NCI-H146 (cell line): ENCODE measurements at regions not wholly inside any gene's neighbourhood (a gene's known extent, or its start where the extent isn't known, plus 50 kb on each side); places are given as distances from the start of the nearest gene placed in this dataset.

Experiments
- DNase-seq: peaks from one replicate; lab custom pipeline; 2025; lab: John Stamatoyannopoulos, UW

DNA sequence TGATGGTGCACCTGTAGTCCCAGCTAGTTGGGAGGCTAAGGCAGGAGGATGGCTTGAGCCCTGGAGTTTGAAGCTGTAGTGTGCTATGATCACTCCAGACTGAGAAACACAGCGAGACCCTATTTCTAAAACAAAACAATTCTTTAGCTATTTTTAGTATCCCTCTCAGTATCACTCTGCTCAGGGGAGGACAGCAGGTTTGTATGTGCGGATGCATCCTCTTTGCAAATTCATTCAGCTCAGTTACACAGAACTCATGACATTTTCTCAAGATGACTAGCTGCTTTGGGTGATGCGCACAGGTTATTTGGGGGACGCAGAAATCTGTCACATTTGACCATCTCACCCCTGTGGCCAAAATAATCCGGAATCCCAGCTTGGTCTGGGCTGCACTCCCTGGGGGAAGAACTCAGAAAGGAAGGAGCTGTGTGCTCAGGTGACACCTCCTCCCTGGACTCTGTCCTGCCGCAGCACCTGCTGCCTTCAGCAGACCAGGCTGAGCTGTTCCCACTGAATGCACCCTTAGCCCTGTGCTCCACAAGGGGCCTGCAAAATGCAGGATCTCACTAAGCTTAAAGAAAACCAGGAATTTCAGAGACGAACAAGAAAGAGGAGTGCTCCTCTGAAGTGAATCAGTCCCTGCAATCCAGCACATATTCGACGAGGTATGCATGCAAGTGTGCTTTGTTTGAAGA, 89.5 kb upstream of the PGBD5 start:
- DNase-seq, result peak; percentile 39

GRCh38 chr1:230510496-230510895, 84.4 kb upstream of the PGBD5 start:
- no peak for DNase-seq

- DNase-seq, result no peak
These were observed 83.3 kb upstream of the PGBD5 start for GRCh38 chr1:230509281-230509977.

- DNase-seq, result no peak
These were observed 81.7 kb upstream of the PGBD5 start for GRCh38 chr1:230507666-230508402.

DNA sequence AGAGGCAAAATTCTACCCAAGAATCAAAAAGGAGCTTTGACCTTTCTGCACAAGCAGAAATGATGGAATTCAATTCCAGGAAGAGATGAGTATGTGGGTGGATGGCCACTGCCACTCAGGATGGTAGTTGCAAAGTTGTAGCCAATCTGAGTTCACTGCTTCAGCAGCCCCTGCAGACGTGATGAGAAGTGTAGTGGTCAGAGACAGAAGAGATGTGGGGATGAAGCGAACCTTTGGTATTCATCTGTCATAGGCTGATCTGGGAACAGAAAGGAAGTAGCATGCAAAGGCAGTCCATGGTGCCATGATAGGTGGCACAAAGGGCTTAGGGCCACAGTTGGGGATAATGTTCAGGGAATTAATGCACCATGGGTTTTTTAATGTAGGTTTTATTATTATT, 81.1 kb upstream of the PGBD5 start:
- DNase-seq, result no peak

- no peak for DNase-seq
These were observed 80.3 kb upstream of the PGBD5 start for GRCh38 chr1:230506451-230506850.

DNA sequence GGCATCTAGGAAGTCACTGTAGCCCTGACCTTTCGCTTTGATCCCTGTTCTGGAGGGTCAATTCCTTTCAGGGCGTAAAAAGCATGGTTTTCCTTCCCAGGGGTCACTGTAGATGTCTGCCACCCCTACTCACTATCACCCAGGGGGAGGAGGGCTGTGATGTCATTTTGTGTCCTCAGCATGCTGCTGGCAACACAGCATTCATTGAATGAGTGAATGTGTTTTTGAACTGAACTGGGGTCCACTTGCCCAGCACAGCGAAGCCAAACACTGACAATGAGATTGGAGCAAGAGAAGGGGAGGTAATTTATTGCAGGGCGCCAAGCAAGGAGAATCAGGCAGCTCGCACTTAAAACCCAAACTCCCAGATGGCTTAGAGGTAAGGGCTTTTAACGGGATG, 78.2 kb upstream of the PGBD5 start:
- no peak for DNase-seq

DNA sequence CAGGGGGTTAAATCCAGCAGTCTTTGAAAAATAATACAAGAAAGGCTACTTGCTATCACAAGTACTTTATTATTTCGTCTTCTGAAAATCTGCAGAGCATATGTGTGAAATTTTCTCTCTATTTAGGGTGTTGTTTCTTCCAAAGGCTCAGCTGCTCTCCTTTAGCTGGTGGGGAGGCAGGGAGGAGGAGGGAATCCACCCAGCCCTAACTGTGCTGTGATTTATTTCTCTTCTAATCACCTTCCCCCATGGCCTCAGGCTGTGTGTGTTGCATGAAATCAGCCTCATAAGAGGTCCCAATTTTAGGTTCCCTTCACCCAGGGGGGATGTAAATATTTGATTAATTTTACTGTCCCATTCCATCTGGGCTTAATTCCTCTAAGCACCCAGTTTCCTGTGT, 77.6 kb upstream of the PGBD5 start:
- DNase-seq, result peak; percentile 21

DNA sequence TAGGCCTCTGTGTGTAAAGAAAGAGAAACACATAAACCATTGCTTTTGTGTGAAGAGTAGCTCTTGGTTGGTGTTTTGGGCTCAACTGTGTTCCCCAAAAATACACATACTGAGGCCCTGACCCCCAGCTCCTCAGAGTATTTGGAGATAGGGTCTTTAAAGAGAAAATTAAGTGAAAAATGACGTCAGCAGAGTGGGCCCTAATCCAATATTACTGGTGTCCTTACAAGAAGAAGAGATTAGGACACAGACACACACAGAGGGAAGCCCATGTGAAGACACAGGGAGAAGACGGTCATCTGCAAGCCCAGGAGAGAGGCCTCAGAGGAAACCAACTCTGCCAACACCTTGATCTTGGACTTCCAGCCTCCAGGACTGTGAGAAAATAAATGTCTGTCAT, 76.9 kb upstream of the PGBD5 start:
- DNase-seq, result no peak

DNA sequence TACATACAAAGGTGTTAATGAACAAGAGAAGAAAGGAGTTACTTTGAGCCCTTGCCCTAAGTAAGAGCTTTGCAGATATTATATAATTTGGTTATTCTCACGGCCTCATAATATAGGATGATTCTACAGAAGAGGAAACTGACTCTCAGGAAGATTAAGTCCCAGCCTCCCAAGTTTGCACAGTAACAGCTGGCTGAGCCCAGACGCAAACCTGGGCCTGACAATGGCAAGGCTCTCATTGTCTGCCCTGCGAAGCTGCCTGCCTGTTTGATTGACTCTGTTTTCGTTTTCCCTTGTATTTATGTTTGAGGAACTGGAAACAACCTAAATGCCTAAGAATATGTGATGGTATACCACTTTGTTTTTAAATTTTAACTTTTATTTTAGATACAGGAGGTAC, 76.2 kb upstream of the PGBD5 start:
- DNase-seq, result peak; percentile 6

- DNase-seq, result no peak
These were observed 75.7 kb upstream of the PGBD5 start for GRCh38 chr1:230501849-230502248.

GRCh38 chr1:230501242-230501641, 75.1 kb upstream of the PGBD5 start:
- DNase-seq, result no peak

- DNase-seq, result no peak
These were observed 73.9 kb upstream of the PGBD5 start for GRCh38 chr1:230500063-230500462.

DNA sequence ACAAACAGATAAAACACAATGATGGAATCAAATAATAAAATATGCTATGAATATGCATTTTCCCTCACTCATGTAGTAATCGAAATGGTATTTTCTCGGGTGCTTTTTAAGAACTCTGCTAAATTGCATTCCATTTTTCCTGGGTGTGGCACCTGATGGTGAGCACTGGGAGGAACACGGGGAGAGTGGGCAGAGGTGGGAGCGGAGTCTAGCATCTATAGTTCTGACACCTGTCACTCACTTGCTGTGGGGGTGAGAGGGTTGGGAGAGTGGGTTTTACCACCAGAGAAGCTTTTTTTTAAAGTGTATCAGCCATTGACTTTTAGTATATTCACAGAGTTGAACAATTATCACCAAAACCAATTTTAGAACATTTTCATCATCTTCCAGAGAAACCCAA, 73.4 kb upstream of the PGBD5 start:
- no peak for DNase-seq

DNA sequence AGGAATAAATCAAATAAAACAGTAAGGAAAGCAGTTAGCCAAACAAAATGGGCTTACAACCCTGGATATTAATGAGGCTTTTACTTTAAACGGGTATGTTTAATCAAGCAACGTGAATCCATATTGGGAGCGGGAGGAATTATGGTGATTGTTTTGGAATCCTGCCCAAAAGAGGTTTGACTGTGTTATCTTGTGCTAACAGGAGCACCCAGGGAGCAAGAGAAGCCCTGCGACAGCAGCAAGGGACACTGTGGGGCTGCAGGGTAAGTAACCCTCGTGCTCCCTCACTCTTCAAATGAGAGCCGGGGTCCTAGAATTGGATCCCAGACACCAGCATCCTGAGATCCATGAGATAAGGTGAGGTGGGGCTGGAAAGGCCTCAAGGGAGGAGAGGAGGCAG, 72.6 kb upstream of the PGBD5 start:
- DNase-seq, result peak; percentile 76

- no peak for DNase-seq
These were observed 70.3 kb upstream of the PGBD5 start for GRCh38 chr1:230496451-230496850.

- no peak for DNase-seq
These were observed 69.8 kb upstream of the PGBD5 start for GRCh38 chr1:230495891-230496385.

DNA sequence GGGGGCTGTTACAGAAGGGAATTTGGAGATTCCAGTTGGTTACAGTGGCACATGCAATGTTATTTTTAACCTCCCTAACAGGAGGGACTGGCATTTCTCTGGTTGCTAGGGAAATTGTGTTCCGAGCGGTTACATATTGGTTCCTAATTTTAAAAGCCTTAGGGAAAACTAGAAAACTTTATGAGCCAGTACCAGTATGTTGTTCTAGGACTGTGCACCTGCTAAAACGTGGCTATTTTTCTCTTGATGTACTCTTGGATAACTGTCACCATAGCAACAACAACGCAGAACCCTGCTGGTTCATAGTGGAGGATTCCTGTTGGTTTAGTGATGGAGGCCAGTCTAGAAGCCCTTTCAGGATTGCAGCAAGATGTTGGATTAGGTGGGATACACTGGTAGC, 68.9 kb upstream of the PGBD5 start:
- DNase-seq, result peak; percentile 18

- DNase-seq, result no peak
These were observed 68.4 kb upstream of the PGBD5 start for GRCh38 chr1:230494514-230494913.

GRCh38 chr1:230494026-230494425, 67.9 kb upstream of the PGBD5 start:
- no peak for DNase-seq

DNA sequence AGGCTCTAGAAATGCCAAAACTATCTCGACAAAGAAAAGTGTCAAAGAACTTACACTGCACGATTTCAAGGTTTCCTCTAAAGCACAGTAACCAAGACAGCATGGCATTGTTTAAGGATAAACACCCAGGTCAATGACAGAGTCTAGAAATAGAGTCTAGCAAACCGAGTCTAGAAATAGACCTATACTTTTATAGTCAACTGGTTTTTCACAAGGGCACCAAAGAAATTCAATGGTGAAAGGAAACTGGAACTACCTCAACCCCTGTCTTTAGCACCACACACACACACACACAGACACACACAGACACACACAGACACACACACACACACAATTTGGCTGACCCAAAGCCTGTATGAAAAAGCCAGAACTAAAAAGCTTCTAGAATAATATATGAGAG, 67.1 kb upstream of the PGBD5 start:
- no peak for DNase-seq

GRCh38 chr1:230490436-230490835, 64.3 kb upstream of the PGBD5 start:
- DNase-seq, result no peak
